Lower leg skin (tissue), 3 donors: ENCODE measurements at regions not wholly inside any gene's neighbourhood (a gene's known extent, or its start where the extent isn't known, plus 50 kb on each side); places are given as distances from the start of the nearest gene placed in this dataset.

Source experiments
- POLR2A ChIP-seq, 2 donors: fragments of 450-650 bp; IDR thresholded peaks; one replicate each; pipeline ENCODE4 v1.6.1; 2016 to 2017; ENCODE audit warnings: antibody characterized with exemption in 2 of 2, mild to moderate bottlenecking in 1 of 2, moderate library complexity in 1 of 2
- TF ChIP-seq, protein P1 (sequence below), 3 donors: fragments of 450-650 bp; IDR thresholded peaks; one replicate each; pipeline ENCODE4 v1.5.1; 2016; ENCODE audit warnings: antibody characterized with exemption in 3 of 3, mild to moderate bottlenecking in 3 of 3, moderate library complexity in 2 of 3

GRCh38 chr13:34452831-34453230, 489.2 kb upstream of the NBEA start:
- TF ChIP-seq, protein P1, sequence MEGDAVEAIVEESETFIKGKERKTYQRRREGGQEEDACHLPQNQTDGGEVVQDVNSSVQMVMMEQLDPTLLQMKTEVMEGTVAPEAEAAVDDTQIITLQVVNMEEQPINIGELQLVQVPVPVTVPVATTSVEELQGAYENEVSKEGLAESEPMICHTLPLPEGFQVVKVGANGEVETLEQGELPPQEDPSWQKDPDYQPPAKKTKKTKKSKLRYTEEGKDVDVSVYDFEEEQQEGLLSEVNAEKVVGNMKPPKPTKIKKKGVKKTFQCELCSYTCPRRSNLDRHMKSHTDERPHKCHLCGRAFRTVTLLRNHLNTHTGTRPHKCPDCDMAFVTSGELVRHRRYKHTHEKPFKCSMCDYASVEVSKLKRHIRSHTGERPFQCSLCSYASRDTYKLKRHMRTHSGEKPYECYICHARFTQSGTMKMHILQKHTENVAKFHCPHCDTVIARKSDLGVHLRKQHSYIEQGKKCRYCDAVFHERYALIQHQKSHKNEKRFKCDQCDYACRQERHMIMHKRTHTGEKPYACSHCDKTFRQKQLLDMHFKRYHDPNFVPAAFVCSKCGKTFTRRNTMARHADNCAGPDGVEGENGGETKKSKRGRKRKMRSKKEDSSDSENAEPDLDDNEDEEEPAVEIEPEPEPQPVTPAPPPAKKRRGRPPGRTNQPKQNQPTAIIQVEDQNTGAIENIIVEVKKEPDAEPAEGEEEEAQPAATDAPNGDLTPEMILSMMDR (IDR thresholded peaks at IDR 0.05), result no peak
- TF ChIP-seq POLR2A (IDR thresholded peaks at IDR 0.05), result no peak
